Muscle of leg (tissue), 3 donors: ENCODE measurements at regions not wholly inside any gene's neighbourhood (a gene's known extent, or its start where the extent isn't known, plus 50 kb on each side); places are given as distances from the start of the nearest gene placed in this dataset.
"Not testable (repeated sequence)": the region's sequence is repeated elsewhere in the genome, so short reads cannot be mapped to it uniquely, and the experiment has no call there.

ENCODE experiments used
- DNase-seq: peaks from one replicate; pipeline ENCODE4 v3.0.0; 2013
- H3K27ac ChIP-seq: one replicate; pipeline ENCODE4 v1.5.1; 2013; ENCODE audit warnings: mild to moderate bottlenecking, low read length, control low read depth
- H3K27me3 ChIP-seq: one replicate; pipeline ENCODE4 v1.6.1; 2013; ENCODE audit warnings: low read length; ENCODE audit not compliant: control insufficient read depth, insufficient read depth
- H3K36me3 ChIP-seq: one replicate; pipeline ENCODE4 v1.6.1; 2013; ENCODE audit warnings: low read length; ENCODE audit not compliant: control insufficient read depth, insufficient read depth
- H3K4me1 ChIP-seq: one replicate; pipeline ENCODE4 v1.6.1; 2013; ENCODE audit warnings: low read length; ENCODE audit not compliant: control insufficient read depth, insufficient read depth
- H3K4me3 ChIP-seq: one replicate; pipeline ENCODE4 v1.5.1; 2013; ENCODE audit warnings: low read length, control low read depth
- H3K9me3 ChIP-seq: replicated peaks from 2 replicates; pipeline ENCODE4 v1.6.1; 2013; ENCODE audit warnings: low read depth, low read length; ENCODE audit not compliant: control insufficient read depth
- WGBS: methylation state at CpG from one replicate; pipeline ENCODE4 v1.1.5; 2013; ENCODE audit warnings: missing lambda C conversion rate; ENCODE audit not compliant: insufficient coverage; 5-methylcytosine and 5-hydroxymethylcytosine counted together

DNA sequence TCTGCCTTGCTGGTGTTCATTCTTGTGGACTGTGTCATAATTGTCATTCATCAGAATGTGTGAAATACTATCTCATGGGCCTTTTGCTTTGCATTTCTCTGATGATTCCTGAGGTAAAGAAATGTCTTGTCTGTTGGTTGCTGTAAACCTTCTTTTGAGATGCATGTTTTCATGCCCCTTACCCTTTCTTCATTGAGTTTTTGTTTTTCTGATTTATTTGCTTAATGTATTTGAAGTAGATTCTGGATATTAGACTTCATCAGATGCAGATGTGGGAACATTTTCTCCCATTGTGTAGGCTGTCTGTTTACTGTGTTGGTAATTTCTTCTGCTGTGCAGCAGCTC lies 159.2 kb downstream of the CCDC74A start:
- H3K27me3 ChIP-seq, H3K4me1 ChIP-seq, H3K27ac ChIP-seq, H3K36me3 ChIP-seq, DNase-seq, H3K4me3 ChIP-seq, H3K9me3 ChIP-seq: not testable (repeated sequence)

- H3K27ac ChIP-seq, DNase-seq, H3K36me3 ChIP-seq, H3K9me3 ChIP-seq, H3K27me3 ChIP-seq, H3K4me3 ChIP-seq, H3K4me1 ChIP-seq: not testable (repeated sequence)
- WGBS = no CpG with 5 or more reads among the region's 2 CpGs
Observed at GRCh38 chr2:131689066-131689465, 161.4 kb downstream of the CCDC74A start.

GRCh38 chr2:131711268-131711667 lies 183.6 kb downstream of the CCDC74A start:
- H3K36me3 ChIP-seq, H3K27ac ChIP-seq, DNase-seq, H3K9me3 ChIP-seq, H3K27me3 ChIP-seq, H3K4me3 ChIP-seq, H3K4me1 ChIP-seq: not testable (repeated sequence)
- no CpG with 5 or more reads among the region's 2 CpGs for WGBS

GRCh38 chr2:131717907-131718306 lies 190.2 kb downstream of the CCDC74A start:
- not testable (repeated sequence) for H3K27me3 ChIP-seq, DNase-seq, H3K4me1 ChIP-seq, H3K4me3 ChIP-seq, H3K9me3 ChIP-seq, H3K36me3 ChIP-seq, H3K27ac ChIP-seq

GRCh38 chr2:131721163-131721562 lies 193.5 kb downstream of the CCDC74A start:
- not testable (repeated sequence) for H3K27me3 ChIP-seq, H3K36me3 ChIP-seq, H3K4me1 ChIP-seq, H3K4me3 ChIP-seq, H3K27ac ChIP-seq, H3K9me3 ChIP-seq, DNase-seq
- WGBS = 90% methylated on average over 5 of the region's 6 CpGs

DNA sequence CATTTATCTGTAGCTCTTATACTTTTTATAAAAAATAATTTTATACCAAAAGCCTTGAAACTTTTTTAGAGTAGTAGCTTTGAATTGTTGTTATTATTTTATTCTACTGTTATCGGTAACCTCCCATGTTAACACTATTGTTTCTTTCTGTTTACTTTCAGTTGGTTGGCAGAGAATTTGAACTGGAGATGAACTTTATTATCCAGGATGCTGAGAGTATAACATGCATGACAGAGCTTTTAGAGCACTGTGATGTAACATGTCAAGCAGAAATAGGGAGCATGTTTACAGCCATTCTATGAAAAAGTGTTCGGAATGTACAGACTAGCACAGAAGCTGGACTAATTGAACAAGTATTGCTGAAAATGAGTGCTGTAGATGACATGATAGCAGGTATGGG lies 194.6 kb downstream of the CCDC74A start:
- not testable (repeated sequence) for H3K4me3 ChIP-seq, DNase-seq, H3K36me3 ChIP-seq, H3K4me1 ChIP-seq, H3K27ac ChIP-seq, H3K9me3 ChIP-seq, H3K27me3 ChIP-seq
- no CpG with 5 or more reads among the region's 2 CpGs for WGBS

DNA sequence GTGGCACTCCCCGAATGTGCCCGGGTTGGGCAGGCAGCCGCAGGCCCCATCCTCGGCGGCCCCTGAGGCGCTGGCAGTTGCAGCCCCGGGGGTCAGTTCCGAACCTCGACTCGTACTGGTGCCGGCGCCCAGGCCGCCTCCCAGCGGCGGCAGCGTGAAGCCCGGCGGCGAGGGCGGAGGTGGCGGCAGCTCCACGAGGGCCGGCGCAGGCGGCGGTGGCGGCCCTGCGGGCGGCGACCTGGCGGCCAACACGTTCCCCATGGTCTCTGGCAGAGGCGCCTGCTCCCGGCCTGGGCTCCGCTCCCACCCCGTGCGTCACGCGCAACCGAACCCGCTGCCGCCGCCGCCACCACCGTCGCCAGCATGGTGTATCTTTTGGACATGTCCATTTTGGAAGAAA lies 196.3 kb downstream of the CCDC74A start:
- no peak overlapping the region for H3K4me3 ChIP-seq
- 26% methylated on average over 33 of the region's 46 CpGs for WGBS
- no peak for DNase-seq

DNA sequence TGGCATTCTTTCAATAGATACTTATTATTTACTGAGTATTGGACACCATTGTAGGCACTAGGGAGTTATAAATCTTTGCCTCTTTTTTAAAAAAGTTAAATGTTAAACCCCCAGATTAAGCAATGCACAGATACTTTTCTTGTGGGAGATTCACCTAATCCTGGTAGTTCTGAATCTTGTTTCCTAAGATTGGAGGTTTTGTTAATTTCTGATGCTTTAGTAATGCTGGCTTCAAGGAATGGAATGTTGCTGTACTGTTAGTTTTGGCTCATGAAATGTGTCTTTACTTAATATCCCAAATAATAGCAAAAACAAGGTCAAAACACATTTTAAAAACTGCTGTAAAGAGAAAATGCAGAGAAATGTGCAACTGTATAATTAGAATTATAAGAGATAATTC lies 200.8 kb downstream of the CCDC74A start:
- H3K9me3 ChIP-seq, H3K36me3 ChIP-seq, H3K4me3 ChIP-seq, H3K4me1 ChIP-seq, H3K27ac ChIP-seq, DNase-seq, H3K27me3 ChIP-seq: not testable (repeated sequence)

More for the DNA sequence above, 196.3 kb downstream of the CCDC74A start:
- Histone ChIP-seq H3K27me3 (no peaks in the 10 kb centered on the region), H3K36me3 (no peaks in the 10 kb centered on the region), H3K9me3 (no peaks in the 10 kb centered on the region), H3K4me1 (no peaks in the 10 kb centered on the region), H3K27ac (no peak overlapping the region)

DNA sequence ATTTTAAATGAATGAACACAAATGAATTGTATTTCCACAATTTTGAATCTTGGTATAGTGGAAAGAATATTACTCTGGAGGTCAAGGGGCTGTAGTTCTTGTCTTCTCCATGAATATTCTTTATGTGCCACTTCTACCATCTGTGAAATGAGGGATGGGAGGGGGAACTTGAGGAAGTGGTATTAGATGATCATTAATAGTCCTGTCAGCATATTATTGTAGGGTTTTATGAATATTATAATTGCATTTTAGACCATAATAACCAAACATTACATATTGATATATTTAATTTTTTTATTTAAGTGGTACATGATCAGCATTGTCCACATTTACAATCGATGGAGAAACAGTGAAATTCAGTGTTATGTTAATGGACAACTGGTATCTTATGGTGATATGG lies 205.8 kb downstream of the CCDC74A start:
- H3K4me1 ChIP-seq, H3K4me3 ChIP-seq, H3K36me3 ChIP-seq, H3K27ac ChIP-seq, H3K9me3 ChIP-seq, DNase-seq, H3K27me3 ChIP-seq: not testable (repeated sequence)
- no CpG with 5 or more reads among the region's 1 CpG for WGBS

DNA sequence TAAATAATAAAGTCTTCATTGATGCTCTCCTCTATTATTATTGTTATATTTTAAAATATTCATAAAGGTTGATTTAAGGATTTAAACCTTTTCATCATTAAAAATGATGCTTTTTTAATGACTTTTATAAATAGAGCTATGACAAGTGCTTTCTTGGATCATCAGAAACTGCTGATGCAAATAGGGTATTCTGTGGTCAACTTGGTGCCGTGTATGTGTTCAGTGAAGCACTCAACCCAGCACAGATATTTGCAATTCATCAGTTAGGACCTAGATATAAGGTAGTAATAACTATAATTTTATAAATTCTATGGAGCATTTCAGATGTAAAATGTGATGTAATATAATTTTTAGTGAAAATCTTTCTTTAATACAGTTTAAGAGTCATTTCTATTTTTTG lies 208.7 kb downstream of the CCDC74A start:
- no CpG with 5 or more reads among the region's 1 CpG for WGBS
- H3K36me3 ChIP-seq, H3K27me3 ChIP-seq, DNase-seq, H3K27ac ChIP-seq, H3K9me3 ChIP-seq, H3K4me3 ChIP-seq, H3K4me1 ChIP-seq: not testable (repeated sequence)

GRCh38 chr2:131738533-131738932 lies 210.8 kb downstream of the CCDC74A start:
- not testable (repeated sequence) for H3K36me3 ChIP-seq, H3K27ac ChIP-seq, DNase-seq, H3K4me1 ChIP-seq, H3K9me3 ChIP-seq, H3K4me3 ChIP-seq, H3K27me3 ChIP-seq
- WGBS = no CpG with 5 or more reads among the region's 2 CpGs
